ENCODE measurements at regions not wholly inside any gene's neighbourhood (a gene's known extent, or its start where the extent isn't known, plus 50 kb on each side); places are given as distances from the start of the nearest gene placed in this dataset.

- TF ChIP-seq RAD21 (IDR thresholded peaks at IDR 0.05; ENCODE audit: low read depth) (no peak), YY1 (IDR thresholded peaks at IDR 0.05; ENCODE audit: low read depth) (no peak), REST (IDR thresholded peaks at IDR 0.05; ENCODE audit: low read depth) (no peak), EP300 (IDR thresholded peaks at IDR 0.05; ENCODE audit: borderline replicate concordance) (no peak), CREB1 (IDR thresholded peaks at IDR 0.05; ENCODE audit: low read depth) (no peak), MAX (IDR thresholded peaks at IDR 0.05) (no peak), NFIC (IDR thresholded peaks at IDR 0.05) (no peak), CEBPB (IDR thresholded peaks at IDR 0.05) (no peak), ZBTB7A (IDR thresholded peaks at IDR 0.05; ENCODE audit: low read depth) (no peak), FOXM1 (IDR thresholded peaks at IDR 0.05; ENCODE audit: borderline replicate concordance, low read depth) (no peak), TEAD4 (IDR thresholded peaks at IDR 0.05) (no peak), TCF12 (IDR thresholded peaks at IDR 0.05; ENCODE audit: low read depth) (no peak), USF1 (IDR thresholded peaks at IDR 0.05) (no peak), TAF1 (IDR thresholded peaks at IDR 0.05; ENCODE audit: low read depth) (no peak)
Measured at GRCh38 chr2:7243276-7243675, 326.1 kb downstream of the RNF144A start.
